ENCODE measurements at regions not wholly inside any gene's neighbourhood (a gene's known extent, or its start where the extent isn't known, plus 50 kb on each side); places are given as distances from the start of the nearest gene placed in this dataset.

DNA sequence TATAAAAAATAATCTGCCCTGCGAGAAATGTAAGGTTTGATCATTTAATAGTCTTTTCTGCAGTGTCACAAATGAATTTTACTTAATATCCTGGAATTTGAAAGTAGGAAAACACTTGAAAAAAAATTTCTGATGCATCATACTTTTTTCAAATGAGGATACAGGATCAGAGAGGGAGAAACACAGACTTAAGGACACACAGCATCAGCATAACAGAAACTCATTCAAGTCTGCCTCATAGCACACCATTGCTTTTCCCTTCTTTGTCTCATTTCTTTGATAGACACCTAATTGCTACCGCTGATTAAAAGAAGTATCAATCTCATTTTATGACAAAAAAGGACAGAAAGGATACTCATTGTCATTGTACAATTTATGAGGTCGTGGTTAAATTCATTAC, 319.0 kb downstream of the TMEM114 start:
- no peak for DNase-seq (ENCODE audit: low read depth in 2 of 2)

DNA sequence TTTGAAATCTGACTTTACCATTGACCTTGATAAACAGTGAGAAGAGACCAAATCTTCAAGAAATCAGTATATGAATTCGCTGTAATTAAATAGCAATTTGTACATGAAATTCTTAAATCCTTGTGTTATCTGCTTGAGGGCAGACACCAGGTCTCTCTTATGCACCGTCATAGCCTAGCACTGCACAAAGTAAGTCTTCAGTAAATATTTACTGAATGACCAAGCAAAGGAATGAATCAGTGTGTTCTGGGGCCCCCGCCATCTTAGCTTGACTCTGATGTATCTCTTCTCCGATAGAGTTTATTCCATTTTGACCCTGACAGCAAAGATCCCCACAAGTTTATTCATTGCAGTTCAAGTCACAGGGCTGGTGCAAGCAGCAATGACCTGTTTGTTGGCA, 328.0 kb downstream of the TMEM114 start:
- no peak for DNase-seq (ENCODE audit: low read depth in 2 of 2)

DNA sequence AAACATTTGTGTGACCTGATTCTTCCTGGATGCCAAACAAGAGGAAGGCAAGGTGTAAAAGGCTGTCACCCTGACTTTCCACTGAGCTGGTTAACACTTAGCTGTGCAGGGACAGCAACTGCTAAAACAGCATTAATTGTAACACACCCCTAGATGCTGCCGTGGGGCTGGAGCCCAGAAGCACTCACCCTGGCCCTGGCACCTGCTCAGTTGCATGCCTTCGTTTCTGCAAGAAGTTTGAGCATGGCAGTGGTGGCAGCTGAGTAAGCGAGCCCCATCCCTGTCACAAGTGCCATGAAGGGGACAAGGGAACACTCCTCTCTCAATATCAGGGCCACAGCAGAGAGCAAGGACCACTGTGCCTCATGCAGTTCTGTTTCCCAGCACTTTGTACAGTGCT, 330.2 kb downstream of the TMEM114 start:
- no peak for DNase-seq (ENCODE audit: low read depth in 2 of 2)

DNA sequence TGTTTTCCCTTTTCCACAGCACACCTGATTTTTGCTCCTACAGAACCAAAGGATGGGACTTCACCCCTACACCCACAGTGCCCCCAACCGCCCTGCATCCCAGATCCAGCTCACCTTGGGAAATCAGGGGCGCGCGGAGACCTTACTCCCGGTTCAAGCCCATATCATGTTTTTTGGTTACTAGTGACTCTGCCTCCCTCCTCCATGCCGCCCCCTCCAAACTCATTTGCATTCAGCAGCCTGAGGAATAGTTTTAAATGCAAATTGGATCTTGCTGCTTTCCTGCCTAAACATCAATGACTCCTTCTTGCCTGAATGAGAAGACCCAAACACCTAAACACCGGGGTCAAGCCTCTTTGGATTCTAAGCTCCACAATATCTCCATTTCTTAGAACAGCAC, 331.8 kb downstream of the TMEM114 start:
- no peak for DNase-seq (ENCODE audit: low read depth in 2 of 2)

DNA sequence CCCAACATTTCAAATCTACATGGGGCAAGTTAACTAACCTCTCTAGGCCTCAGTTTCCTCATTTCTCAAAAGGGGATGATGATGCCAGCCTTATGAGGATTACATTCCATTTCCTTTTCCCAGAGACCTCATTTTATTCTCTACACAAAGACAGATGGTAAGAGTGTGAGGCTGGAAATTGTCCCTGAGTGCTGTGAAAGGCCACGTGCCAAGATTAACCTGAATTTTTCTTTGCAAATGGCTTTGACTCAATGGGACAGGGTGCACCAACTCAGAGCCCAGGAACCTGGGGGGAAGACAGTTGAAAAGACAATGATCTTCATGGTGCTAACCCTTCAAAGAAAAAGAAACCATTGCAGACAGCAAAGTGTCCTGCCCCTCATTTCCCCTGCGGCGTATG, 332.8 kb downstream of the TMEM114 start:
- no peak for DNase-seq (ENCODE audit: low read depth in 2 of 2)

DNA sequence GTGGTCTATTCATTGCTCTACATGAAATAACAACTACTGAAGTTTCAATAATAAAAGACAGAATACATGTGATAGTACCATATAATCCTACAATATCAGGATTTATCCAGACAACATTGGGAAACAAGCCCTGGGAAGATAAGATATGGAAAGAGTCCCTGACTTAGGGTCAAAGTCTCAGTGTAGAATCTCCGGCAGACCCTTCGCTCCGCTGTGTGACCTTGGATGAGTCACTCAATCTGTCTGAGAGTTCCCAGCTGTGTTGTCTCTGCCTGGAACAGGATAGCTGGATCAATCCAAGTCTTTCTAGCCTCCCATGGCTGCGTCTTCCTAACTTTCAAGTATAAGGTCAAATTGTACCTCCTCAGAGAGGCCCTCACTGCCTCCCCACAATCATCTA, 335.9 kb downstream of the TMEM114 start:
- DNase-seq (ENCODE audit: low read depth in 2 of 2) = no peak

DNA sequence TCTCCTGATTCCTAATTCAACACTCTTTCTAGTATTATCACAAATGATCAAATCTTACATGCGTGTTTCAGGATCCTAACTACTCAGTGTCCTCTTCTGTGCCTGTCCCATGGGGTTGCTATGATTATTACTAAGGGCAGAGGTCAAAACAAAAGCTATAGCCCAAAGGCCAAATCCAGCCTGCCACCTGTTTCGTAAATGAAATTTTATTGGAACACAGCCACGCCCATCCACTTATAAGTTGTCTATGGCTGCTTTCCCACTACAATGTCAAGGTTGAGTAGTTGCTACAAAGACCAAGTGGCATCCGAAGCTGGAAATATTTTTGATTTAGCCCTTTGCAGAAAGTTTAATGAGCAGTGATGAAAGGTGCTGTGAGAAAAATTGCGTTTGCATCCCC, 336.6 kb downstream of the TMEM114 start:
- DNase-seq (ENCODE audit: low read depth in 2 of 2) = no peak

DNA sequence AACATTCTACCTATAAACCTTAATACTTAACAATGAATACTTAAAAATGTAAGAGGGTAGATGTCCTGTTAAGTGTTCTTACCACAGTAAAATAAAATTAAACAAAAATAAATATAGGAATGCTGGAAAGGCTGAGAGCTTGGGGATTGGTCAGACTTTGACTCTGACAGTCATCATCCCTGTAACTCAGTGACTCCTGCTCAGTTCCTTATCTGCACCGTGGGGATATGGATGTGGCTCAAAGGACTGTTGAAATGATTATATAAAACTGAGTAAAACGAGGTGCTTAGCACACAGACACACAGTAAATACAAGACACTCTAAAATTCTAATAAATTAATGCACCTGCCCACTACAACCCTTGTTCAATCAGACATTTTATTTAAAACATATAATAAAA, 338.6 kb downstream of the TMEM114 start:
- no peak for DNase-seq (ENCODE audit: low read depth in 2 of 2)

DNA sequence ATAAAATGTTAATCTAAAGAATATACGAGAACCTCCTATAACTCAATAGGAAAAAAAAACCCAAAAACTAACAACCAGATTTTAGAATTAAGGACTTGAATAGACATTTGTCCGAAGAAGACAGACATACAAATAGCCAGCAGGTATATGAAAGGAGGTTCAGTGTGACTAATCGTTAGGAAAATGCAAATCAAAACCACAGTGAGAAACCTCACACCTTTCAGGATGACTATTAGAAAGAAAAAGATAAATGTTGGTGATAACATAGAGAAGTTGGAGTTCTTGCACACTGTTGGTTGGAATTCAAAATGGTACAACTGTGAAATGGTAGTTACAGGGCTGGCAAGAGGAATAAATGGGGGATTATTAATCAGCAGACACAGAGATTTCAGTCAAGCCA, 339.0 kb downstream of the TMEM114 start:
- DNase-seq (ENCODE audit: low read depth in 2 of 2) = no peak

DNA sequence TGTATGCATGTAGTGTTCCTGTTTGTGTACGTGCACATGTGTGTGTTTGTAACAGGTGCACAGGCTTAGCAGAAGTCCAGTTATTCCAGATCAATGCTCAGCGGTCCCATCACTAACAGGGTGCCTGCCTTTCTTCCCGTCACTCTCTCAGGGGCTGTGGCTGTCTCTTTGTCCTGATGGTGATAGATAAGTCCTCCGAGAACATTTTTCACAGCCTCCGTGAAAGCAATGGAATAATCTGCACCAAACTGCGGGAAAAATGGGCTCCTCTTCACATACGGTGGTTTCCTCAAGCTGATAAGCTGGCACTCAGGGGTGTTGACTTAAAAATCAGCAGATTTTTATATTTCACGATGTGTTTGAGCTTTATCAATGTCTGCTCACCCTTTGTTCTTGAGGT, 342.3 kb downstream of the TMEM114 start:
- no peak for DNase-seq (ENCODE audit: low read depth in 2 of 2)

DNA sequence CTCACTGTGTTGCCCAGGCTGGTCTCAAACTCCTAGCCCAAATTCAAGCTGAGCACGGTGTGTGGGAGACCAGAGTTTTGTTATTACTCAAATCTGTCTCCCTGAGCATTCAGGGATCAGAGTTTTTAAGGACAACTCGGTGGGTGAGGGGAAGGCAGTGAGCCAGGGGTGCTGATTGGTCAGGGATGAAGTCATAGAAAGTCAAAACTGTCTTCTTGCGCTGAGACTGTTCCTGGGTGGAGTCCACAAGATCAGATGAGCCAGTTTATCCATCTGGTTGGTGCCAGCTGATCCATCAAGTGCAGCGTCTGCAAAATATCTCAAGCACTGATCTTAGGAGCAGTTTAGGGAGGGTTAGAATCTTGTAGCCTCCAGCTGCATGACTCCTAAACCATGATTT, 346.3 kb downstream of the TMEM114 start:
- DNase-seq (ENCODE audit: low read depth in 2 of 2) = no peak

DNA sequence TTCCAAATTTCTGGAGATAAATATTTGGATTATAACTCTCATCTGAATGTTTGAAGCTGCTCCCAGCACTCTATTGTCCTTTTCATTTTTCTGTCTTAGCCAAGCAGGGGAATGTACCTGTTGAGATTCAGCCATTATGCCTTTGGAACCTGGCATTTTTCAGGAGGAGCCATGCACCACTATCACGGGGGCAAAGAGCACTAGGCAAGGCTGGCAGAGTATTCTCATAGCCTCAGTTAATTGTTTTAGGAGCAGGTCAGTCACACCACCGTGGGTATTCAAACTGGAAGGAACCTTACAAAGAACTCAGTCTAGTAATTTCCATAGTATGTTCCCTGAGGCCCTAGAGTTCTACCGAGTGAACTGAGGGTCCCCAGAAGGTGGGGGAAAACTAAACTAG, 348.9 kb downstream of the TMEM114 start:
- DNase-seq (ENCODE audit: low read depth in 2 of 2) = no peak

DNA sequence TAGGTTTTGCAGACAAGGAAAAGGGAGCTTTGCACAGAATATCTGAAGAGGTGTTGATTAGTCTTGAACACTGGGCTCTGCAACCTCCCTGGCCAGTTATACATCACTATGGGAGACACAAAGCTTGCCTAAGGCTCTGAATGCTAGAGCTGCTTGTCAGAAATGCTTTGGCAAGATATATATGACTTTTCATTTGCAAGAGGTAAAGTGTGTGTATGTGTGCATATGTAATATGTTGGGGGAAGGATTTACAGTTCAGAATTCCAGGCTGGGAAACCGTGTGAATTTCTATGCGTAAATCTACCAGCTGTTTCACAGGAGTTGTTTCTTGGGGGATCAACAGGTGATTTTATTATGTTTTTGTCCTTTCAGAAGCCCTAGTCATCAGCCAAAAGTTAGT, 350.9 kb downstream of the TMEM114 start:
- no peak for DNase-seq (ENCODE audit: low read depth in 2 of 2)

DNA sequence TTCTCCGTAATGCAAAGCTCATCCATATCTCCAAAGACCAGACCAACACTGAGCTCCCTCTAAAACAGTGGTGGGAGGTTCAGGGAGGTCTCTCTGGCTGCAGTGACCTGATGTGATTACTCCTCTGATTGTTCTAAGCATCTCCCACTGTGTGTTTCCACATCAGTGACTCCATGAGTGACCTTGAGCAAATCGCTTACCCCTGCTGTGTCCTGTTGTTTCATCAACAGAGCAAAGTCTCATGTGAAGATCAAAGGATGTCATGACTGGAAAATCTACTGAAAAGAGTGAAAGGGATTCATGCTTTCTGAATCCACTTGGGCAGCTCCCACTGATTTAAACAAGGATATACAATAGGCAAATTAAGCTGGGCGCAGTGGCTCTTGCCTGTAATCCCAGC, 352.9 kb downstream of the TMEM114 start:
- DNase-seq (ENCODE audit: low read depth in 2 of 2) = no peak

DNA sequence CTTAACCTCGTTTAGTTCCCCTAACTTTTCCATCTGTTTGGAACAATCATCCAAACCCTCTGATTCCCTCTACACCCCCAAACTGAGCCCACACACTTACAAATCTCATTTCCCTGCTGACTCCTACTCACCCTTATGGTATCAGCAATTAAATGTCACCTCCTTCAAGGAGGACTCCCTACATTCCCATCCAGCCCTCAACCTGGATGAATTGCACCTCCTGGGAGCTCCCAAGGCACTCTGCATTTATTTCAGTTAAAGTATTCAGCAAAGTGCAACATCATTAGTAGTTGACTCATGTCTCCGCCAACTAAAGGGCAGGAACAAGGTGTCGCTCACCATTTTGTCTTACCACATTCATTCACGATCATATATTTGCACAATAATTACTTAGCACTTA, 353.5 kb downstream of the TMEM114 start:
- no peak for DNase-seq (ENCODE audit: low read depth in 2 of 2)

DNA sequence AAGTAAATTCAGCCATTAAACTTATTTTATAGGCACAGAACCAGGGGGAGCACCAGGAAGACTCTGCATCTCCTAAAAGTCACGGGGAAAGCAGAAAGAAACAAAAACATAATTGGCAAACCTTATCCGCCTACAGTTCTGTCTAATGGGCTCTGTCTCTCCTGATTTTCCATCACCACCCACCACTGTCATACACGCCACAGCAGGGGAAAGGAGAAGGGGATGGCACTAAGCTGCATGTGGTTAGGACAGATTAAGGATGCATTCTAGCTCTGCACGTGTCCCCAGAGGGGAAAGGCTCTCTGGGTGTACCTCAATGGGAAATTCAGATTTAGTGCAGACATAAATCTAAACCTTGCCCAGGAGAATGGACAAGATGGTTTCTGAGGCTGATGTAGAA, 359.8 kb downstream of the TMEM114 start:
- no peak for DNase-seq (ENCODE audit: low read depth in 2 of 2)

DNA sequence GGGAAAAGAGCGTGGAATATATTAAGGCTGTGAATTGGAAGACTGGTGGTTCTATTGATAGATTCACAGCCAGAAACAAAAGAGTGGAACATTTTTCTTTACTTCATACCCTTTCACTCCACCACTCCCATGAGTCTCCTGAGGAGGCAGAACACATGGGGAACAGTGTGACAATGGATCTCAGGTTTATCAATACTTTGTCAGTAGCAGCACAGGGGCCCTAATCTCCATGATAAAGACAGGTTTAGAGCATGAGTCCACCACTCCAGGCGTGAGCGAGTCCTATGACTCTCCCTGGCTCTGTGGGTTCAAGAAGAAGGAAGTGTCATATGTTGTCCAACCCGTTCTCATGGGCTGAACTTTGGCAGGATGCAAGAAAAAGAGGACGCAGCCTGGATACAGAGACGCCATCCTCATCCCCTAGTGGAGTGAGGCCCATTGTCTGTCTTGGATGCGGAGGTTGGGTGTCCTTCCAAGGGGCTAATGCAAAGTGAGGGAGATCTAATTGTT, 361.2 kb downstream of the TMEM114 start:
- DNase-seq (ENCODE audit: low read depth in 2 of 2) = no peak

DNA sequence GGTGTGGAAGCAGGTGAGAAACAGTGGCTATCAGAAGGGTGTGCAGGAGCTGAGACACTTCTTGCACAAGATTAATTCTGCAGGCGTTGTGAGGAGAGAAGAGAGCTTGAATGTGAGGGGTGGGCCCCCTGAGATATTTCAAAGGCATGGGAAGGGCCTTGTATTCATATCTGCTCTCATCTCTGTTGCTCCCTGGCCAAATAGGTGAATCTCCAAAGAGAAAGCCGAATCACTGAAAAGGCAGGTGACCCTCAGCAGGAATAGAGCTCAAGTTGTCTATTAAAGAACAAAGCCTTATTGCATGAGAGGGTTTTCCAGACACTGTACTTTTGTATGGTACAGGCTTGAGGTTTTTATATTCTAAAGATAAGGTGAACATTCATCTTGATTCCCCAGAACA, 373.1 kb downstream of the TMEM114 start:
- DNase-seq (ENCODE audit: low read depth in 2 of 2) = no peak

DNA sequence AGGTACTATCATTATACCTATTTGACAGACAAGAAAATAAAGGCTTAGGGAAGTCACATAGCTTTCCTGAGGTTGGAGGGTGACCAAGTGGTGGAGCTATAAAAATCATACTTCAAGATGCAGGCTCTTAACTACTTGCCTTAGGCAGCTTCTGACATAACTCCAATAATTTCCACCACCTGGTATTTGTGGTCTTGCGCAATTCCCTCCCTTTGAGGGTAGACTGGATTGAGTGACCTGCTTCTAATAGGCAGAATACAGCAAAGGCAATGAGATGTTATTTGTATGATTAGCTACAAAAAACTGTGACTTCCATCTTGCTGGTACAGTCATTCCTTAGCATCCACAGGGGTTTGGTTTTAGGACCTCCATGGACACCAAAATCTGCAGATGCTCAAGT, 385.5 kb downstream of the TMEM114 start:
- no peak for DNase-seq (ENCODE audit: low read depth in 2 of 2)

DNA sequence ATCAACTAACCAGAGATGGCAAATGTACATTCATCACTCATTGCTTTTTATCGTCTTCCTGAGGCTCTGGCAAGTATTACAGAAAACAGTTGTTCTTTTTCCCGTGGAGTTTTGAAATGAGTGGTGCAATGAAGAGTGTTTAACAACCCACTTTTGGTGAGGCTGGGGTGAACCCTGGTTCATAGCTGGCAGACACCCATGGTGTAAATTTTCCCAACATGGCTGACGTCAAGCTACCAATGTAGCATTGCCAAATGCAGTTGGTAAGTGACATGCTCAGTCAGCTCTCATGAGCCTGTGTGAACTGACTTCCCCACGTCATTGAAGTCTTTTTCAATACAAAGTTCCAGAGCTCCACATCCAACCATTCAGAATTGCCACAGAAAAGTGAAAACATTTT, 386.2 kb downstream of the TMEM114 start:
- no peak for DNase-seq (ENCODE audit: low read depth in 2 of 2)

DNA sequence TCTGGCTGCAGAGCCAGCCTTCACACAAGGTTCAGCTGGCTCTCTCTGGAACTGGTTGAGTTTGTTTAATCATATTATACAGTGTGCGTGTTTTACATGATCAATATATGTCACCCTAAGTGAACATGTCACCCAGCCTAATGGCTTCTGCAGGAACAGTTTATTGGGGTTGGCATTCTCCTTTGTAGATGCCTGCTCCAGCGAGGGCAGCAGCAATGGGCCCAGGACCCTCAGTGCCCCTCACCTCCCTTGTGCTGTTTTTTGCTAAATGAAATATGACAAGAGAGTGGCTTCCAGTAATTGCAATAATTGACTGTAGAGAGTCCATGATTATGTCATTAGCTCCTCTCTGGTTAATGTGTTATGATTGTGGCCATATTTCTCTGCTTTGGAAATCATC, 387.2 kb downstream of the TMEM114 start:
- no peak for DNase-seq (ENCODE audit: low read depth in 2 of 2)

DNA sequence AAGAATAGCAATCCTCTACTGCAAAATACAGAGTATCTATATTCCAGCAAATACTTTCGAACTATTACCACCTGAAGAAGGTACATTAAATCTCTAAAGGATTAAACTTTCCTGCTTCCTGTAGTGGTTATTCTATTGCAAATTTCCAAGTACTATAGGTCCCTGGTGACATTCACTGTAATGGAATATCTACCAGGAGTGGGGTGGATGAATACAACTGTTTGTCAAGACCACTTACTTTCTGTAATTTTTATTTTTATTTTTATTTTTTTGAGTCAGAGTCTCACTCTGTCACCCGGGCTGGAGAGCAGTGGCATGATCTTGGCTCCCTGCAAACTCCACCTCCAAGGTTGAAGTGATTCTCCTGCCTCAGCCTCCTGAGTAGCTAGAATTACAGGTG, 389.5 kb downstream of the TMEM114 start:
- DNase-seq (ENCODE audit: low read depth in 2 of 2) = no peak

DNA sequence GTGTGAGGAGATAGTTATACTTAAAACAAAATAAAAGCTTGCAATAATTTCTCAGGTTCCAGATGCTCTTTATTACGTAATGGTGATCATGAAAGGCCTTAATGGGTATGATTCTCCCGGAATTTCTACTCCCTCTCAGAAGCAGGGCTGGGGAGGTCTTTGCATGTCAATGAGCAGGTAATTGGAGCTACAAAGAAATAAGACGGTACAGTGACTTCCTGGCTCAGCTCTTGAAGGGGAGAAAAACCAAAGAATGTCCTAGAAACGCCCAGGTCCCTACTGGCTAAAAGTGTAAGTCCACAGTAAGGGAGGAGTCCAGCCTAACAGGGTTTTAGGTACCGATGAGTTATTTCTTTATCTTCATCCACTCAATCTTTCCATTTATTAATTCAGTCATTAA, 390.9 kb downstream of the TMEM114 start:
- DNase-seq (ENCODE audit: low read depth in 2 of 2) = no peak

DNA sequence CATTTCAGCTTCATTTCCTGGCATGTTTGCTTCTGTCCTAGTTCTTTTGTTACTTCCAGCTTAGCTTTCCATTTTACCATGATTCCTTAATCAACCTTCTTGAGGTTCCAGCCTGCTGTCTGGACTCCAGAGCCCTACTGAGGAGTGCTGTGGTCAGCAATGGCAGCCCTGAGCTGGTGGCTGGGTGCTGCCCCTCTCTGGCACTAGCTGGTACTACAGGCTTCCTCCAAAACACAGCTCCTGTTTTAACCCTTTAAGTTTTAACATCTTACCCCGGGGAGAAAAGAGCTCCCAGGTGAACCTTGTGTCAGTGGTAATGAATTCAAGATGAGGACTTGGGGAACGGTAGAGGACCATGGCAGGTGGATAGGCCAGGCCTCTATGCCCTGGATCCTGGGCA, 395.5 kb downstream of the TMEM114 start:
- DNase-seq (ENCODE audit: low read depth in 2 of 2) = no peak

DNA sequence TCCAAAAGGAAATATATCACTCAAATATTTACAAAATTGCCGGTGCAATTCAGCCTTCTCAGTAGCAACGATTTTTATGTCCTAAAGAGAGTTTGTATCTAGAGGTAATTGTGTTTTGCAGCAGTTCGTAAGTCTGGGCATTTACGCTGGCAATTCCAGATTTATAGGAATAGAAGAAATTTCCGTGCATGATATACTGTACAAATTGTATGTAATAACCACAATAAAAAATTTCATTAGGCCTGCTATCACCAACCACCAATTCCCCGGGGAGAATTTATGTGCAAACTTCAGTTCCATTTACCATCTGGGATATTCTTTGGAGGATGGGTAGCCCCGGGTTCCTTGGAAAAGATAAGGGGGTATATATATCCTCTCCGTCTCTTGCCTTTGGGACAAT, 401.5 kb downstream of the TMEM114 start:
- no peak for DNase-seq (ENCODE audit: low read depth in 2 of 2)

All from stimulated activated CD4-positive, alpha-beta T cell treated with anti-CD3 and anti-CD28 coated beads, Interleukin-15, amount 100 ng/mL, for 48 hours (primary cell).